ENCODE measurements at regions not wholly inside any gene's neighbourhood (a gene's known extent, or its start where the extent isn't known, plus 50 kb on each side); places are given as distances from the start of the nearest gene placed in this dataset.
A peak's percentile ranks its signal among the peaks of the same experiment; 100 is the strongest.

DNA sequence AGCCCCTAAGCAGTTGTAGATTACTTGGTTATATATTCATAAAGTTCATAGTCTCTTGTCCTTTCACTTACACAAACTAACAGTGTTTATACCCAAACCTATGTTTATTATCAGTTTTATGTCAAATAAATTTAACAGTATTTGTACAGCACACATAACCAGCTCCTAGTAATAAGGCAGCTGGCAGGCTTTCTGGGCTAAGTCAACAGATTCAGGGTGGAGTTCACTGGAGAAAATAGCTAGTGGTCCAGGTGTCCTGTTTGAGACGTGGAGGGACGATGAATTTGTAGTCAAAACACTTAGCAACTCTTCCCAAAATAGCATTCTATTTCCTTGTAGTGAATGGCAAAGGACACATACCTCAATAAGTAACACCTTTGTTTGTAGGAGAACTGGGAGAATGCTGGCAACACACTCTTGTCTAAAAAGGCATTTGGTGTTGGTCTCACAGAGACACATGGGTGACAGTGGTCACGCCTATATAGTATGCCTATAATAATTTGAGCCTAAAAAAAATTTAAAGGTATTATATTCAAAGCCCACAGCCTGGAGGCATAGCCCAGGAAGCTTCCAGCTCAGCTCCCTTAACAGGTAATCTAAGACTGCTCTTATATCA, 156.4 kb upstream of the CARMIL1 start:
- no peak overlapping the region for H2BK15ac ChIP-seq (ENCODE audit: low read length)
- no peaks in the 10 kb centered on the region for H3K4me1 ChIP-seq (ENCODE audit: control insufficient read depth in 2 of 2, insufficient read depth in 1 of 2, low read depth in 1 of 2, low read length in 2 of 2)
- H2AFZ ChIP-seq (ENCODE audit: low read length), result no peak overlapping the region
- H4K91ac ChIP-seq (ENCODE audit: low read depth, low read length, poor library complexity), result no peak overlapping the region
- H3K18ac ChIP-seq (ENCODE audit: low read length), result no peak overlapping the region
- no peak overlapping the region for H3K9ac ChIP-seq (ENCODE audit: low read depth, low read length, poor library complexity)
- H4K8ac ChIP-seq (ENCODE audit: low read depth, low read length), result no peak overlapping the region
- WGBS, 2 donors (ENCODE audit: extremely low coverage in 2 of 2, insufficient read length in 2 of 2, insufficient replicate concordance in 1 of 2), result no CpG with 5 or more reads among the region's 3 CpGs
- H3K27me3 ChIP-seq (ENCODE audit: control insufficient read depth in 3 of 3, insufficient read depth in 3 of 3, low read depth in 1 of 3, low read length in 3 of 3), result peaks cover 0 to 2% (median 0%) of the 10 kb centered on the region in 3 experiments
- DNase-seq (ENCODE audit: low spot score), result no peak
- H2BK12ac ChIP-seq (ENCODE audit: low read length), result no peak overlapping the region
- no peaks in the 10 kb centered on the region for H3K79me1 ChIP-seq (ENCODE audit: low read depth, low read length)
- no peak overlapping the region for H3K4ac ChIP-seq (ENCODE audit: low read length)
- H3K4me2 ChIP-seq (ENCODE audit: insufficient read depth, low read length, poor library complexity, severe bottlenecking), result no peak overlapping the region
- no peak overlapping the region for H3K23ac ChIP-seq (ENCODE audit: low read depth, low read length, poor library complexity)
- H3K9me3 ChIP-seq (replicated peaks in 1 of 2; ENCODE audit: control insufficient read depth in 2 of 2, insufficient read depth in 1 of 2, low read depth in 1 of 2, low read length in 2 of 2), result no peaks in the 10 kb centered on the region
- no peak overlapping the region for H2AK5ac ChIP-seq (ENCODE audit: low read depth, low read length)
- H2BK120ac ChIP-seq (ENCODE audit: low read depth, low read length), result no peak overlapping the region
- H3K27ac ChIP-seq (replicated peaks; ENCODE audit: low read length), result no peak overlapping the region
- H3K14ac ChIP-seq (ENCODE audit: low read length), result no peak overlapping the region
- no peaks in the 10 kb centered on the region for H3K36me3 ChIP-seq (replicated peaks in 1 of 2; ENCODE audit: control insufficient read depth in 2 of 2, insufficient read depth in 2 of 2, low read length in 2 of 2)
- H3K4me3 ChIP-seq (ENCODE audit: low read length in 2 of 2), result no peak overlapping the region
- H2BK5ac ChIP-seq (ENCODE audit: low read length), result no peak overlapping the region

DNA sequence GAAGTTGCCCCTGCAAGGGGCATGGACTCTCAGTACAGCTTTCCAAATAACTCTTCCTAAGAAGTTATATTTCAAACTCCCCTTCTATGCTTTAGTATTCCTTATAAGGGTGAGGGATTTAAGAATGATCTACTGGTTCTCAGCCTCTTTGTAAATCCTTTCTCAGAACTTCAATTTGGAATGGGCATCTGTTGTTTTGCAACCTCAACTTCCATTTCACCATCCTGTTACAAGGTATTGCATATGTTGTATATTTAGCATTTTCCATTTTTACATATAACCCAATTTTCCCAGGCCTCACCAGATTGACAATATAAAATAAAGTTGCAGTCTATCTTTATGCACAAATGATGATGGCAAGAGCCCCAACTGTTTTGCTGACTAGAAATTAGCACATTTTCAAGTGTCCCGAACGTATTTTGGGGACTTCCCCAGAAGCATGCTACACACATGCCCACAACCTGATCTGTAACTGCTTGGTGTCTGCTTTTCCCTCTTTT, 154.9 kb upstream of the CARMIL1 start:
- H3K79me1 ChIP-seq (ENCODE audit: low read depth, low read length), result no peaks in the 10 kb centered on the region
- no peak for DNase-seq (ENCODE audit: low spot score)
- no peak overlapping the region for H4K8ac ChIP-seq (ENCODE audit: low read depth, low read length)
- no peak overlapping the region for H3K14ac ChIP-seq (ENCODE audit: low read length)
- no peak overlapping the region for H3K9ac ChIP-seq (ENCODE audit: low read depth, low read length, poor library complexity)
- no peaks in the 10 kb centered on the region for H3K9me3 ChIP-seq (replicated peaks in 1 of 2; ENCODE audit: control insufficient read depth in 2 of 2, insufficient read depth in 1 of 2, low read depth in 1 of 2, low read length in 2 of 2)
- no peak overlapping the region for H2BK12ac ChIP-seq (ENCODE audit: low read length)
- H3K4me2 ChIP-seq (ENCODE audit: insufficient read depth, low read length, poor library complexity, severe bottlenecking), result no peak overlapping the region
- H2AK5ac ChIP-seq (ENCODE audit: low read depth, low read length), result no peak overlapping the region
- peaks cover 0 to 2% (median 0%) of the 10 kb centered on the region in 3 experiments for H3K27me3 ChIP-seq (ENCODE audit: control insufficient read depth in 3 of 3, insufficient read depth in 3 of 3, low read depth in 1 of 3, low read length in 3 of 3)
- no peak overlapping the region for H3K18ac ChIP-seq (ENCODE audit: low read length)
- H3K4me1 ChIP-seq (ENCODE audit: control insufficient read depth in 2 of 2, insufficient read depth in 1 of 2, low read depth in 1 of 2, low read length in 2 of 2), result no peaks in the 10 kb centered on the region
- H3K23ac ChIP-seq (ENCODE audit: low read depth, low read length, poor library complexity), result no peak overlapping the region
- no peak overlapping the region for H3K27ac ChIP-seq (replicated peaks; ENCODE audit: low read length)
- H2BK120ac ChIP-seq (ENCODE audit: low read depth, low read length), result no peak overlapping the region
- no peaks in the 10 kb centered on the region for H3K36me3 ChIP-seq (replicated peaks in 1 of 2; ENCODE audit: control insufficient read depth in 2 of 2, insufficient read depth in 2 of 2, low read length in 2 of 2)
- no CpG with 5 or more reads among the region's 2 CpGs for WGBS, 2 donors (ENCODE audit: extremely low coverage in 2 of 2, insufficient read length in 2 of 2, insufficient replicate concordance in 1 of 2)
- H3K4me3 ChIP-seq (ENCODE audit: low read length in 2 of 2), result no peak overlapping the region
- no peak overlapping the region for H3K4ac ChIP-seq (ENCODE audit: low read length)
- no peak overlapping the region for H2BK15ac ChIP-seq (ENCODE audit: low read length)
- no peak overlapping the region for H4K91ac ChIP-seq (ENCODE audit: low read depth, low read length, poor library complexity)
- H2AFZ ChIP-seq (ENCODE audit: low read length), result no peak overlapping the region
- H2BK5ac ChIP-seq (ENCODE audit: low read length), result no peak overlapping the region

DNA sequence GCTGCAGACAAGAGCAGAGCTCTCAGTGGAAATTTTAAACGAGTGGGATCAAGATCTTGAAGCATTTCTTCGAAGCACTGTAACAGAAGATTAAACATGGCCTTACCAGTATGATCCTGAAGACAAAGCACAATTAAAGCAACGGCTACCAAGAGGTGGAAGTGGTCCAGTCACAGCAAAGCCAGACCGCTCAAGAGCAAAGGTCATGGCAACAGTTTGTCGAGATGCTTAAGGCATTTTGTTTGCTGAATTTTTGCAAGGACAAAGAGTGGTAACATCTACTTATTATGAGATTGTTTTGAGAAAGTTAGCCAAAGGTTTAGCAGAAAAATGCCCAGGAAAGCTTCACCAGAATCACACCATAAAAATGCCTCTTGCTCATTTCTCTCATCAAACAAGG, 153.4 kb upstream of the CARMIL1 start:
- no peak overlapping the region for H4K91ac ChIP-seq (ENCODE audit: low read depth, low read length, poor library complexity)
- no peak overlapping the region for H4K8ac ChIP-seq (ENCODE audit: low read depth, low read length)
- H2AK5ac ChIP-seq (ENCODE audit: low read depth, low read length), result no peak overlapping the region
- no peak for DNase-seq (ENCODE audit: low spot score)
- no peak overlapping the region for H2BK120ac ChIP-seq (ENCODE audit: low read depth, low read length)
- no peak overlapping the region for H3K4ac ChIP-seq (ENCODE audit: low read length)
- peaks cover 0 to 2% (median 0%) of the 10 kb centered on the region in 3 experiments for H3K27me3 ChIP-seq (ENCODE audit: control insufficient read depth in 3 of 3, insufficient read depth in 3 of 3, low read depth in 1 of 3, low read length in 3 of 3)
- H3K18ac ChIP-seq (ENCODE audit: low read length), result no peak overlapping the region
- no peak overlapping the region for H3K9ac ChIP-seq (ENCODE audit: low read depth, low read length, poor library complexity)
- H2BK5ac ChIP-seq (ENCODE audit: low read length), result no peak overlapping the region
- no peaks in the 10 kb centered on the region for H3K79me1 ChIP-seq (ENCODE audit: low read depth, low read length)
- H2BK15ac ChIP-seq (ENCODE audit: low read length), result no peak overlapping the region
- H2BK12ac ChIP-seq (ENCODE audit: low read length), result no peak overlapping the region
- H3K14ac ChIP-seq (ENCODE audit: low read length), result no peak overlapping the region
- H3K4me3 ChIP-seq (ENCODE audit: low read length in 2 of 2), result no peak overlapping the region
- no peaks in the 10 kb centered on the region for H3K4me1 ChIP-seq (ENCODE audit: control insufficient read depth in 2 of 2, insufficient read depth in 1 of 2, low read depth in 1 of 2, low read length in 2 of 2)
- no peak overlapping the region for H3K27ac ChIP-seq (replicated peaks; ENCODE audit: low read length)
- H2AFZ ChIP-seq (ENCODE audit: low read length), result peak overlapping the region; percentile 29
- WGBS, 2 donors (ENCODE audit: extremely low coverage in 2 of 2, insufficient read length in 2 of 2, insufficient replicate concordance in 1 of 2), result no CpG with 5 or more reads among the region's 5 CpGs
- H3K36me3 ChIP-seq (replicated peaks in 1 of 2; ENCODE audit: control insufficient read depth in 2 of 2, insufficient read depth in 2 of 2, low read length in 2 of 2), result no peaks in the 10 kb centered on the region
- no peaks in the 10 kb centered on the region for H3K9me3 ChIP-seq (replicated peaks in 1 of 2; ENCODE audit: control insufficient read depth in 2 of 2, insufficient read depth in 1 of 2, low read depth in 1 of 2, low read length in 2 of 2)
- no peak overlapping the region for H3K23ac ChIP-seq (ENCODE audit: low read depth, low read length, poor library complexity)
- no peak overlapping the region for H3K4me2 ChIP-seq (ENCODE audit: insufficient read depth, low read length, poor library complexity, severe bottlenecking)

DNA sequence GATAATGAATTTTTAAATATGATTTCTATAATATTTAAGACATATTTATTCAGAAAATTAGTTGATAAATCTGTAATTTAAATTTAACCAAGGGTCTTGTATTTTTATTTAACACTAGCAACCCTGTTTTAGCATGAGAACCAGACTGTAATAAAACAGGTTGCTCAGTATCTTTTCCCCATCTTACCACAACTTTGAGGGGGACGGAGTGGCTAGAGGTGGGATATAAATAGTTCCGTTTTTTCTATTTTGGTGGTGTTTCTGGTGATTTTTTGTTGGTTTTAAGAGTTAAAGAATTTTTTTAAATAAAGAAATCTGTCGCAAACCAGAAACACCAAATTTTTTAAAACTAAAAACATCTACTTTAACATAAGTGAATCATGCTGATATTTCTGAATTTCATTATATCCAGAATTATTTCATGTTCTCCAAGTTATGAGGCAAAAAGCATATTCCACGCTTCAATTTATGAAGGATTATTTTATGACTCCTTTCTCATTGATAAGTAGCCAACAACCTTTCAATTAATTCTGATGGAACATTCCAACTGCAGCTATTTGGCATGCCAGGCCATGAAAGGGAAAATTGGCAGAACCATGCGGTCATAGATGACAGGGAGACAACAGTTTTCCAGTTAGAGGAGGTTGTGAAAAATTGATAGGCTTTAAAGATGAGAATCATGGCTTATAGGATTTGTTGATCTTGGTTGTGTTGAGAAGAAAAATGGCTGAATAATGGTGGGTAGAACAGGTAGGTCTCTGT, 151.9 kb upstream of the CARMIL1 start:
- WGBS, 2 donors (ENCODE audit: extremely low coverage in 2 of 2, insufficient read length in 2 of 2, insufficient replicate concordance in 1 of 2), result no CpG with 5 or more reads among the region's 5 CpGs
- peaks cover 0 to 2% (median 0%) of the 10 kb centered on the region in 3 experiments for H3K27me3 ChIP-seq (ENCODE audit: control insufficient read depth in 3 of 3, insufficient read depth in 3 of 3, low read depth in 1 of 3, low read length in 3 of 3)
- no peak overlapping the region for H3K4me2 ChIP-seq (ENCODE audit: insufficient read depth, low read length, poor library complexity, severe bottlenecking)
- no peaks in the 10 kb centered on the region for H3K79me1 ChIP-seq (ENCODE audit: low read depth, low read length)
- no peak overlapping the region for H3K9ac ChIP-seq (ENCODE audit: low read depth, low read length, poor library complexity)
- H3K4ac ChIP-seq (ENCODE audit: low read length), result no peak overlapping the region
- no peak overlapping the region for H2BK12ac ChIP-seq (ENCODE audit: low read length)
- H2BK5ac ChIP-seq (ENCODE audit: low read length), result no peak overlapping the region
- H3K9me3 ChIP-seq (replicated peaks in 1 of 2; ENCODE audit: control insufficient read depth in 2 of 2, insufficient read depth in 1 of 2, low read depth in 1 of 2, low read length in 2 of 2), result no peaks in the 10 kb centered on the region
- H2AK5ac ChIP-seq (ENCODE audit: low read depth, low read length), result no peak overlapping the region
- H2BK120ac ChIP-seq (ENCODE audit: low read depth, low read length), result no peak overlapping the region
- no peaks in the 10 kb centered on the region for H3K36me3 ChIP-seq (replicated peaks in 1 of 2; ENCODE audit: control insufficient read depth in 2 of 2, insufficient read depth in 2 of 2, low read length in 2 of 2)
- no peak overlapping the region for H3K14ac ChIP-seq (ENCODE audit: low read length)
- H2AFZ ChIP-seq (ENCODE audit: low read length), result no peak overlapping the region
- H3K23ac ChIP-seq (ENCODE audit: low read depth, low read length, poor library complexity), result no peak overlapping the region
- no peak overlapping the region for H4K91ac ChIP-seq (ENCODE audit: low read depth, low read length, poor library complexity)
- no peak overlapping the region for H2BK15ac ChIP-seq (ENCODE audit: low read length)
- no peak for DNase-seq (ENCODE audit: low spot score)
- H3K4me1 ChIP-seq (ENCODE audit: control insufficient read depth in 2 of 2, insufficient read depth in 1 of 2, low read depth in 1 of 2, low read length in 2 of 2), result no peaks in the 10 kb centered on the region
- H3K4me3 ChIP-seq (ENCODE audit: low read length in 2 of 2), result no peak overlapping the region
- no peak overlapping the region for H3K18ac ChIP-seq (ENCODE audit: low read length)
- H3K27ac ChIP-seq (replicated peaks; ENCODE audit: low read length), result no peak overlapping the region
- no peak overlapping the region for H4K8ac ChIP-seq (ENCODE audit: low read depth, low read length)
